NT2/D1 (cell line): ENCODE measurements at regions not wholly inside any gene's neighbourhood (a gene's known extent, or its start where the extent isn't known, plus 50 kb on each side); places are given as distances from the start of the nearest gene placed in this dataset.

ENCODE experiments used
- SUZ12 ChIP-seq: IDR thresholded peaks from 2 replicates; pipeline ENCODE4 v1.6.1; 2011; ENCODE audit not compliant: insufficient read length, insufficient read depth; ENCODE audit errors: extremely low read depth
- YY1 ChIP-seq: IDR thresholded peaks from 2 replicates; pipeline ENCODE4 v1.6.1; 2011; ENCODE audit not compliant: insufficient read length, insufficient read depth

GRCh38 chr18:68314403-68314802 lies 400.5 kb downstream of the TMX3 start:
- TF ChIP-seq SUZ12, result no peak
- no peak for TF ChIP-seq YY1
